ENCODE measurements at regions not wholly inside any gene's neighbourhood (a gene's known extent, or its start where the extent isn't known, plus 50 kb on each side); places are given as distances from the start of the nearest gene placed in this dataset.

- TF ChIP-seq YY1 (IDR thresholded peaks at IDR 0.05) (no peak), TAF1 (conservative IDR thresholded peaks at IDR 0.05) (no peak), JUND (IDR thresholded peaks at IDR 0.05) (no peak), RXRA (IDR thresholded peaks at IDR 0.05) (no peak), GABPA (IDR thresholded peaks at IDR 0.05 in 1 of 2, conservative IDR thresholded peaks at IDR 0.05 in 1 of 2) (no peak), EGR1 (IDR thresholded peaks at IDR 0.05; ENCODE audit: low read depth in 2 of 2) (no peak), ZBTB33 (IDR thresholded peaks at IDR 0.05) (no peak), FOXA1 (IDR thresholded peaks at IDR 0.05) (no peak), RAD21 (IDR thresholded peaks at IDR 0.05) (no peak), HNF4G (IDR thresholded peaks at IDR 0.05) (no peak)
- TF ChIP-seq, protein P1, sequence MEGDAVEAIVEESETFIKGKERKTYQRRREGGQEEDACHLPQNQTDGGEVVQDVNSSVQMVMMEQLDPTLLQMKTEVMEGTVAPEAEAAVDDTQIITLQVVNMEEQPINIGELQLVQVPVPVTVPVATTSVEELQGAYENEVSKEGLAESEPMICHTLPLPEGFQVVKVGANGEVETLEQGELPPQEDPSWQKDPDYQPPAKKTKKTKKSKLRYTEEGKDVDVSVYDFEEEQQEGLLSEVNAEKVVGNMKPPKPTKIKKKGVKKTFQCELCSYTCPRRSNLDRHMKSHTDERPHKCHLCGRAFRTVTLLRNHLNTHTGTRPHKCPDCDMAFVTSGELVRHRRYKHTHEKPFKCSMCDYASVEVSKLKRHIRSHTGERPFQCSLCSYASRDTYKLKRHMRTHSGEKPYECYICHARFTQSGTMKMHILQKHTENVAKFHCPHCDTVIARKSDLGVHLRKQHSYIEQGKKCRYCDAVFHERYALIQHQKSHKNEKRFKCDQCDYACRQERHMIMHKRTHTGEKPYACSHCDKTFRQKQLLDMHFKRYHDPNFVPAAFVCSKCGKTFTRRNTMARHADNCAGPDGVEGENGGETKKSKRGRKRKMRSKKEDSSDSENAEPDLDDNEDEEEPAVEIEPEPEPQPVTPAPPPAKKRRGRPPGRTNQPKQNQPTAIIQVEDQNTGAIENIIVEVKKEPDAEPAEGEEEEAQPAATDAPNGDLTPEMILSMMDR (IDR thresholded peaks at IDR 0.05; ENCODE audit: low read depth, low read length, missing input control) = no peak
- TF ChIP-seq, protein P2, sequence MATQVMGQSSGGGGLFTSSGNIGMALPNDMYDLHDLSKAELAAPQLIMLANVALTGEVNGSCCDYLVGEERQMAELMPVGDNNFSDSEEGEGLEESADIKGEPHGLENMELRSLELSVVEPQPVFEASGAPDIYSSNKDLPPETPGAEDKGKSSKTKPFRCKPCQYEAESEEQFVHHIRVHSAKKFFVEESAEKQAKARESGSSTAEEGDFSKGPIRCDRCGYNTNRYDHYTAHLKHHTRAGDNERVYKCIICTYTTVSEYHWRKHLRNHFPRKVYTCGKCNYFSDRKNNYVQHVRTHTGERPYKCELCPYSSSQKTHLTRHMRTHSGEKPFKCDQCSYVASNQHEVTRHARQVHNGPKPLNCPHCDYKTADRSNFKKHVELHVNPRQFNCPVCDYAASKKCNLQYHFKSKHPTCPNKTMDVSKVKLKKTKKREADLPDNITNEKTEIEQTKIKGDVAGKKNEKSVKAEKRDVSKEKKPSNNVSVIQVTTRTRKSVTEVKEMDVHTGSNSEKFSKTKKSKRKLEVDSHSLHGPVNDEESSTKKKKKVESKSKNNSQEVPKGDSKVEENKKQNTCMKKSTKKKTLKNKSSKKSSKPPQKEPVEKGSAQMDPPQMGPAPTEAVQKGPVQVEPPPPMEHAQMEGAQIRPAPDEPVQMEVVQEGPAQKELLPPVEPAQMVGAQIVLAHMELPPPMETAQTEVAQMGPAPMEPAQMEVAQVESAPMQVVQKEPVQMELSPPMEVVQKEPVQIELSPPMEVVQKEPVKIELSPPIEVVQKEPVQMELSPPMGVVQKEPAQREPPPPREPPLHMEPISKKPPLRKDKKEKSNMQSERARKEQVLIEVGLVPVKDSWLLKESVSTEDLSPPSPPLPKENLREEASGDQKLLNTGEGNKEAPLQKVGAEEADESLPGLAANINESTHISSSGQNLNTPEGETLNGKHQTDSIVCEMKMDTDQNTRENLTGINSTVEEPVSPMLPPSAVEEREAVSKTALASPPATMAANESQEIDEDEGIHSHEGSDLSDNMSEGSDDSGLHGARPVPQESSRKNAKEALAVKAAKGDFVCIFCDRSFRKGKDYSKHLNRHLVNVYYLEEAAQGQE (IDR thresholded peaks at IDR 0.05) = no peak
These were observed 246.3 kb downstream of the GOLGA6L6 start for GRCh38 chr15:20295238-20295811.

Data from liver (tissue), 3 donors.